Brain pericyte (primary cell): ENCODE measurements at regions not wholly inside any gene's neighbourhood (a gene's known extent, or its start where the extent isn't known, plus 50 kb on each side); places are given as distances from the start of the nearest gene placed in this dataset.

ENCODE experiments used
- DNase-seq: peaks from one replicate; pipeline ENCODE4 v3.0.0-alpha.2; 2012; ENCODE audit warnings: low read depth, low spot score

GRCh38 chr1:170271430-170272161, 125.8 kb downstream of the NTMT2 start:
- DNase-seq = no peak

GRCh38 chr1:170273291-170274130, 127.8 kb downstream of the NTMT2 start:
- DNase-seq = no peak

DNA sequence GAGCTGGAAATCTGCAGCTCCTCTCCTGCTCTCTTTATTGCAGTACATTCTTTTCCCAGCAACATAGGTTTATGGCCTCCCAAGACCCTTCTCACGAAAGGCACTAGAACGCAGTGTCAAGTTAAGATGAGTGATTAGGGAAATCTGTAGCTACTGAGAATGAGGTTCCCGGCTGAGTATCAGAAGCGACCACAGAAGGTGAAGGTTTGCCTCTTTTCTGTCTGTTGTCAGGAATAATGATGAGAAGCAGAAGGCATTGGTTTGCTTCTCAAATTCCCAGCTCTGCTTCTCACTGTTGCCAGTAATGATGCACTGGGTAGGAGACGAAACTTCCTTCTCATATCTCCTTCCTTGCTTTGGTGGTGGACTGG, 128.4 kb downstream of the NTMT2 start:
- no peak for DNase-seq

- DNase-seq = no peak
Observed at GRCh38 chr1:170277985-170278384, 132.2 kb downstream of the NTMT2 start.

GRCh38 chr1:170284016-170284415, 138.3 kb downstream of the NTMT2 start:
- DNase-seq = no peak

GRCh38 chr1:170284512-170284911, 138.8 kb downstream of the NTMT2 start:
- no peak for DNase-seq

DNA sequence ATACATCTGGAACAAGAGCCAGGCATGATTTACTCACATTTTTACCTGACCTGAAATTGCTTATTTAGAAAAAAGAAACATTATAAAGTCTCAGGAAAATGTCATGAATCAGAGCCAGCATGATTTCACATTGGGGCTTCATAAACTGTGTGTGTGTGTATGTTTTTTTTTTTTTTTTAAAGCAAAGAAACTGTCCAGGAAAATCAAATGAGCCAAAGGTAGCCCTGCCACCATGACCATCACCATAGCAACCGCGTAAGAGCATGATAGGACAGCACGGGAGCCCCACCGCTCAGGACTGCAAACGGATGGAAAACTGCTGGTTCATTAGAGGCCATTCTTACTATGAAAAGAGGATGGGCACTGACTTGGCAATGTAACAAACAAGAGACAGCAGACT, 139.2 kb downstream of the NTMT2 start:
- no peak for DNase-seq

DNA sequence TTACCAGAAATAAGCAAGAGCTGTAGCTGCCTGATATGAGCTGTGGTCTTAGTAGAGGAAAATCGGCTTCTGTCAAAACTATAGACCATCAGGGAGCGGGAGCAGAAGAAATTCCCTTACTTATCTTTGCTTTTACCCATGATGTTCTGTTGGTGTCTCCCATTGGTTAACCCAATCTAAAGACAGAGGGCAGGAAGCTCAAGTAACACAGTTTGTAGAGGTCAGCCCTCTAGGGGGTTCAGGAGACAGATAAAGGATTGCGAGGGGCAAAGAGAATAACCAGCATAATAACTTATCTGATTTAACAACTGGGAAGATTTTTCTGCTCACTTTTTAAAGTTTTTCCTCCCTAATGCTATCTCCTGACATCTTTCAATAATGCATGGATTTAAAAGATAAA, 142.4 kb downstream of the NTMT2 start:
- no peak for DNase-seq

DNA sequence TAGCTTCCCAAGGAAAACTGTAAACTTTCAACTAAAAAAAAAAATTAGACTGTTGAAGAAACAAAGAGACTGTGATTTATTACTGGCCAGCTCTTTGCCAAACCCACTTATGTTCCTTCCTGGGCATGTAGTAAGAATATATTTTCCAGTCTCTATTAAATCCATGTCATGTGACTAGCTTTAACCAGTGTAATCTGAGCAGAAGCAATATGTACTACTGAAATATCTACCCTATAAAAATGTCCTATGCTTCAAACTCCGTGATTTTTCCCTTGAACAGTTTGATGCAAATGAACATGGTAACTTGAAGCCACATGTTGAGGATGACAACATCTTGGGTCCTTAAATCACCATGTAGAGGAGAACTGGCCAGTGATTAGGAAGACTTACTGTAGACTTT, 144.5 kb downstream of the NTMT2 start:
- no peak for DNase-seq

GRCh38 chr1:170290991-170291390, 145.2 kb downstream of the NTMT2 start:
- DNase-seq = no peak

DNA sequence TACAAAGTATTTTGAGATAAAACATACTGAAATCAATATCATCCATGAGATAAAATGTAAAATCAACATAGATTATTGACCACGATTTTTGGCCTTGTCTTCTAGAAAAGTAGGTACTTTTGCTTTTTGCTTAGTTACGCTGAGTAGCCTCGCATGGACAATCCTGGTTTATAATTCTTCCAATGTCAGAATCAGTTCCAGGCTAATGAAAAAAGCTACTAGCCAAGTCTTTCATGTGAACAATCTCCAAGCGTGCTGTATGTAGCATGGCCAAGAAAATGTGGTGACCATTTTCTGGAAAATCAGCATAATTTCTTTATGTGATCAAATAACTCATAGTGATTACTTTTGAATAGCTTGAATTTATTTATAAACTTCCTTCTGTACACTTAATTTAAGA, 145.8 kb downstream of the NTMT2 start:
- no peak for DNase-seq

DNA sequence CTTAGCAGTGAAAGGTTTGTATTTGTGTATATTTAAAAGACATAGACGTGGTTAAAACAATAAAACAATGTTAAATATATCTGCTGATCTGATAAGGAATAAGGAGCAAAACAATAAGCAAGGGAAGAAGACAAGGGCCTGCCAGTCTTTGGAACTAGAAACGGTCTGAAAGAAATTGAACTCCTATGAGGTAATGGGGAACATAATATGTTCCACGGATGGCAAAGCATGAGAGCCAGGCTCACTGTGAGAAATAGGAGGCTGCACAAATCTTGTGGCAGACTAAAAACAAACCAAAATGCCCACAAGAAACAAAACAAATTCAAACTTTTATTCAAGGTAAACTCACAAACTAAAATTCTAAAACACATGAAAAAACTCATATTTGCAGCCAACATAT, 150.5 kb downstream of the NTMT2 start:
- no peak for DNase-seq

GRCh38 chr1:170296642-170297041, 150.9 kb downstream of the NTMT2 start:
- DNase-seq = no peak

GRCh38 chr1:170301596-170301995, 155.8 kb downstream of the NTMT2 start:
- no peak for DNase-seq

GRCh38 chr1:170303034-170303433, 157.3 kb downstream of the NTMT2 start:
- no peak for DNase-seq

GRCh38 chr1:170305777-170306512, 160.2 kb downstream of the NTMT2 start:
- DNase-seq = no peak

GRCh38 chr1:170306513-170306910, 160.8 kb downstream of the NTMT2 start:
- no peak for DNase-seq

GRCh38 chr1:170306948-170307347, 161.2 kb downstream of the NTMT2 start:
- no peak for DNase-seq

GRCh38 chr1:170307426-170307825, 161.7 kb downstream of the NTMT2 start:
- DNase-seq = no peak

- peak; percentile 68 for DNase-seq
Observed at GRCh38 chr1:170309389-170310013, 163.7 kb downstream of the NTMT2 start.

DNA sequence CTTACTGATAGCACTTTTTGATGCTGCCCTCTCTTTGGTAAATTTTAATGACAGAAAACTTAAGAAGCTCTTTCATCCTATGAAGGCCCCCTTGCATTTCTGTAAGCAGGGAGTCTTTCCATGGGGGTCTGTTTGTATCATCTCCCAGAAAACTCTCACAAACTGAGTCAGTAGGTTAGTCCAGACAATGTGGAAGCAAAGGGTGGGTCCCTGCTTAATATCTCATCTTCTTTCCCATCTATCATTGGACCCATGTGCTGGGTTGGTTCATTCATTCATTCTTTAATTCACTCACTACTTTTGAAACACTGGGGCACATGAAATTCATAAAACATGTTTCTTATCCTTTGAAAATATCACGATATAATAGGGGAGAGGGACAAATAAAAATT, 164.3 kb downstream of the NTMT2 start:
- DNase-seq = no peak

DNA sequence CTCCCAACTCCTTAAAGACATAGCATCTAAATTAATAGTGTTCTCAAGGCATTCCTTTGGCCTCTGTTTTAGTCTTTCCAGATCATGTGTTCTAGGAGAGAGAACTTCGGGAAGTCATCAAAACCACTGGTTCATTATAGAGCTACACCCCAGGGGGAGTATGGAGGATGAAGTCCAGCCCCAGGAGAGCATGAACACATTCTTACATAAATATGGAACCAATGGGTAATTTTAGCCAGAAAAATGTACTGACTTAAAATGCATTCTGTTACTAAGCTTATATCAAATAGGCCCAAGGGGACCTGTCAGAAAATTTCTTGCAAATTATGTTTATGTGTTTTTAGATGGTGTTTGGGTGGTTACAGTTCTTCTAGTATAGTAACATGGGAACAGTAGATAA, 165.2 kb downstream of the NTMT2 start:
- no peak for DNase-seq
